Parathyroid adenoma (tissue), 2 donors: ENCODE measurements at regions not wholly inside any gene's neighbourhood (a gene's known extent, or its start where the extent isn't known, plus 50 kb on each side); places are given as distances from the start of the nearest gene placed in this dataset.

Source experiments
- H2AFZ ChIP-seq: fragments of 300-600 bp; sonication (generic); one replicate; pipeline ENCODE4 v1.7.0; 2017; ENCODE audit warnings: antibody characterized with exemption, mild to moderate bottlenecking
- H3K27ac ChIP-seq: fragments of 300-600 bp; sonication (generic); one replicate; pipeline ENCODE4 v1.7.0; 2017
- H3K27me3 ChIP-seq: fragments of 300-600 bp; sonication (generic); one replicate; pipeline ENCODE4 v1.7.0; 2017; ENCODE audit warnings: low read length; ENCODE audit not compliant: control insufficient read depth, insufficient read depth
- H3K36me3 ChIP-seq: fragments of 300-600 bp; sonication (generic); one replicate; pipeline ENCODE4 v1.7.0; 2017; ENCODE audit warnings: low read length; ENCODE audit not compliant: control insufficient read depth, insufficient read depth
- H3K4me1 ChIP-seq: fragments of 300-600 bp; sonication (generic); one replicate; pipeline ENCODE4 v1.7.0; 2017; ENCODE audit warnings: control low read depth
- H3K4me2 ChIP-seq: fragments of 300-600 bp; sonication (generic); one replicate; pipeline ENCODE4 v1.7.0; 2017; ENCODE audit warnings: low read length
- H3K4me3 ChIP-seq: fragments of 300-600 bp; sonication (generic); one replicate; pipeline ENCODE4 v1.7.0; 2017; ENCODE audit warnings: low read depth, low read length
- H3K79me2 ChIP-seq: fragments of 300-600 bp; sonication (generic); one replicate; pipeline ENCODE4 v1.7.0; 2017; ENCODE audit warnings: control low read depth
- H3K9ac ChIP-seq: fragments of 300-600 bp; sonication (generic); one replicate; pipeline ENCODE4 v1.7.0; 2017; ENCODE audit warnings: mild to moderate bottlenecking
- H3K9me3 ChIP-seq: fragments of 300-600 bp; sonication (generic); one replicate; pipeline ENCODE4 v1.7.0; 2017; ENCODE audit warnings: low read length; ENCODE audit not compliant: control insufficient read depth
- CTCF ChIP-seq: fragments of 300-600 bp; sonication (generic); IDR thresholded peaks from one replicate; pipeline ENCODE4 v1.7.0; 2017; ENCODE audit warnings: antibody characterized with exemption, mild to moderate bottlenecking
- donor health status: primary hyperparathyroidism.

GRCh38 chr9:86541014-86541570, 186.9 kb upstream of the TUT7 start:
- TF ChIP-seq CTCF: no peak
- H3K4me1 ChIP-seq: no peaks in the 10 kb centered on the region
- no peaks in the 10 kb centered on the region for H3K36me3 ChIP-seq
- H3K4me2 ChIP-seq: no peak overlapping the region
- no peak overlapping the region for H2AFZ ChIP-seq
- no peak overlapping the region for H3K9ac ChIP-seq
- H3K79me2 ChIP-seq: no peaks in the 10 kb centered on the region
- H3K4me3 ChIP-seq: no peak overlapping the region
- H3K9me3 ChIP-seq: no peaks in the 10 kb centered on the region
- no peak overlapping the region for H3K27ac ChIP-seq
- H3K27me3 ChIP-seq: no peaks in the 10 kb centered on the region

GRCh38 chr9:86535406-86535915, 181.3 kb upstream of the TUT7 start:
- Histone ChIP-seq H3K4me1 (no peaks in the 10 kb centered on the region), H3K27ac (no peak overlapping the region), H3K4me3 (no peak overlapping the region), H3K9me3 (no peaks in the 10 kb centered on the region), H3K27me3 (no peaks in the 10 kb centered on the region), H3K4me2 (no peak overlapping the region), H3K79me2 (no peaks in the 10 kb centered on the region), H3K36me3 (no peaks in the 10 kb centered on the region), H2AFZ (no peak overlapping the region), H3K9ac (no peak overlapping the region)
- TF ChIP-seq CTCF: no peak

GRCh38 chr9:86534572-86535258, 180.5 kb upstream of the TUT7 start:
- no peaks in the 10 kb centered on the region for H3K36me3 ChIP-seq
- no peak for TF ChIP-seq CTCF
- no peak overlapping the region for H3K4me2 ChIP-seq
- H3K9ac ChIP-seq: no peak overlapping the region
- H2AFZ ChIP-seq: no peak overlapping the region
- H3K9me3 ChIP-seq: no peaks in the 10 kb centered on the region
- no peak overlapping the region for H3K27ac ChIP-seq
- no peak overlapping the region for H3K4me3 ChIP-seq
- H3K79me2 ChIP-seq: no peaks in the 10 kb centered on the region
- H3K4me1 ChIP-seq: no peaks in the 10 kb centered on the region
- no peaks in the 10 kb centered on the region for H3K27me3 ChIP-seq

- Histone ChIP-seq H3K27me3 (no peaks in the 10 kb centered on the region), H3K9me3 (no peaks in the 10 kb centered on the region), H3K4me3 (no peak overlapping the region), H3K4me1 (no peaks in the 10 kb centered on the region), H2AFZ (no peak overlapping the region), H3K36me3 (no peaks in the 10 kb centered on the region), H3K79me2 (no peaks in the 10 kb centered on the region), H3K9ac (no peak overlapping the region), H3K27ac (no peak overlapping the region), H3K4me2 (no peak overlapping the region)
- TF ChIP-seq CTCF: no peak
Measured at GRCh38 chr9:86531971-86532640, 177.9 kb upstream of the TUT7 start.
